Jurkat, Clone E6-1 (cell line): ENCODE measurements at regions not wholly inside any gene's neighbourhood (a gene's known extent, or its start where the extent isn't known, plus 50 kb on each side); places are given as distances from the start of the nearest gene placed in this dataset.

Source experiments
- DNase-seq: peaks from one replicate; pipeline ENCODE4 v3.0.0-alpha.2; 2011; ENCODE audit warnings: low read depth, low spot score
- H3K4me3 ChIP-seq: 2 replicates; pipeline ENCODE4 v1.5.1; 2011; ENCODE audit warnings: mild to moderate bottlenecking, low read length, control low read depth, moderate library complexity

GRCh38 chr5:148911386-148911785, 85.0 kb downstream of the ADRB2 start:
- no peak overlapping the region for H3K4me3 ChIP-seq
- no peak for DNase-seq

- DNase-seq, result no peak
- H3K4me3 ChIP-seq, result no peak overlapping the region
Observed at GRCh38 chr5:148912146-148912545, 85.7 kb downstream of the ADRB2 start.

GRCh38 chr5:148912714-148913398, 86.4 kb downstream of the ADRB2 start:
- H3K4me3 ChIP-seq, result no peak overlapping the region
- no peak for DNase-seq

- DNase-seq, result no peak
- H3K4me3 ChIP-seq, result no peak overlapping the region
Observed at GRCh38 chr5:148913493-148913892, 87.1 kb downstream of the ADRB2 start.

- H3K4me3 ChIP-seq, result no peak overlapping the region
- DNase-seq, result no peak
Observed at GRCh38 chr5:148913985-148914431, 87.6 kb downstream of the ADRB2 start.

- H3K4me3 ChIP-seq, result no peak overlapping the region
- DNase-seq, result no peak
Observed at GRCh38 chr5:148915224-148915817, 88.9 kb downstream of the ADRB2 start.

- DNase-seq, result no peak
Observed at GRCh38 chr5:148920646-148921288, 94.4 kb downstream of the ADRB2 start.

GRCh38 chr5:148921350-148921749, 94.9 kb downstream of the ADRB2 start:
- no peak for DNase-seq
- H3K4me3 ChIP-seq, result no peak overlapping the region

More at GRCh38 chr5:148920646-148921288, 94.4 kb downstream of the ADRB2 start:
- no peak overlapping the region for H3K4me3 ChIP-seq

GRCh38 chr5:148922606-148923005, 96.2 kb downstream of the ADRB2 start:
- H3K4me3 ChIP-seq, result no peak overlapping the region
- no peak for DNase-seq

GRCh38 chr5:148923023-148923422, 96.6 kb downstream of the ADRB2 start:
- DNase-seq, result no peak
- no peak overlapping the region for H3K4me3 ChIP-seq

- DNase-seq, result no peak
- no peak overlapping the region for H3K4me3 ChIP-seq
Observed at GRCh38 chr5:148924817-148925216, 98.4 kb downstream of the ADRB2 start.

- H3K4me3 ChIP-seq, result no peak overlapping the region
- no peak for DNase-seq
Observed at GRCh38 chr5:148926207-148926606, 99.8 kb downstream of the ADRB2 start.

- H3K4me3 ChIP-seq, result no peak overlapping the region
- DNase-seq, result no peak
Observed at GRCh38 chr5:148927307-148927946, 101.0 kb downstream of the ADRB2 start.

- DNase-seq, result no peak
Observed at GRCh38 chr5:148928141-148928540, 101.7 kb downstream of the ADRB2 start.

GRCh38 chr5:148931453-148932057, 105.1 kb downstream of the ADRB2 start:
- DNase-seq, result no peak
- H3K4me3 ChIP-seq, result no peak overlapping the region

More at GRCh38 chr5:148928141-148928540, 101.7 kb downstream of the ADRB2 start:
- H3K4me3 ChIP-seq, result no peak overlapping the region

- H3K4me3 ChIP-seq, result no peak overlapping the region
- no peak for DNase-seq
Observed at GRCh38 chr5:148932355-148932935, 106.0 kb downstream of the ADRB2 start.

GRCh38 chr5:148933903-148934432, 107.6 kb downstream of the ADRB2 start:
- no peak for DNase-seq
- no peak overlapping the region for H3K4me3 ChIP-seq

GRCh38 chr5:148934895-148935400, 108.5 kb downstream of the ADRB2 start:
- no peak for DNase-seq

GRCh38 chr5:148937239-148937638, 110.8 kb downstream of the ADRB2 start:
- H3K4me3 ChIP-seq, result no peak overlapping the region
- DNase-seq, result no peak

More at GRCh38 chr5:148934895-148935400, 108.5 kb downstream of the ADRB2 start:
- H3K4me3 ChIP-seq, result no peak overlapping the region
